Neural progenitor cell (in vitro differentiated cells): ENCODE measurements at regions not wholly inside any gene's neighbourhood (a gene's known extent, or its start where the extent isn't known, plus 50 kb on each side); places are given as distances from the start of the nearest gene placed in this dataset.

ENCODE experiments used
- DNase-seq: peaks from one replicate; pipeline ENCODE4 v3.0.0-alpha.2; 2016; ENCODE audit warnings: low spot score
- H2AFZ ChIP-seq: fragments of 200-600 bp; sonication (generic); replicated peaks from 2 replicates; pipeline ENCODE4 v1.6.1; 2016; ENCODE audit warnings: antibody characterized with exemption
- H3F3A ChIP-seq: fragments of 200-600 bp; sonication (generic); 2 replicates; pipeline ENCODE4 v1.6.1; 2016; ENCODE audit warnings: antibody characterized with exemption, low read depth
- H3K27ac ChIP-seq: fragments of 200-600 bp; sonication (generic); 2 replicates; pipeline ENCODE4 v1.5.1; 2016; ENCODE audit warnings: mild to moderate bottlenecking
- H3K27me3 ChIP-seq: fragments of 200-600 bp; sonication (generic); 2 replicates; pipeline ENCODE4 v1.6.1; 2016; ENCODE audit warnings: mild to moderate bottlenecking, moderate library complexity
- H3K36me3 ChIP-seq: fragments of 200-600 bp; sonication (generic); 2 replicates; pipeline ENCODE4 v1.5.1; 2016
- H3K4me1 ChIP-seq: fragments of 200-600 bp; sonication (generic); 2 replicates; pipeline ENCODE4 v1.6.1; 2016; ENCODE audit warnings: mixed run types
- H3K4me2 ChIP-seq: fragments of 200-600 bp; sonication (generic); 2 replicates; pipeline ENCODE4 v1.6.1; 2016
- H3K4me3 ChIP-seq: fragments of 200-600 bp; sonication (generic); 2 replicates; pipeline ENCODE4 v1.5.1; 2016
- H3K79me2 ChIP-seq: fragments of 200-600 bp; sonication (generic); 2 replicates; pipeline ENCODE4 v1.6.1; 2016; ENCODE audit warnings: low read depth
- H3K9ac ChIP-seq: fragments of 200-600 bp; sonication (generic); 2 replicates; pipeline ENCODE4 v1.6.1; 2016
- H3K9me3 ChIP-seq: fragments of 200-600 bp; sonication (generic); 2 replicates; pipeline ENCODE4 v1.5.1; 2016; ENCODE audit warnings: low read depth
- H4K20me1 ChIP-seq: fragments of 200-600 bp; sonication (generic); 2 replicates; pipeline ENCODE4 v1.6.1; 2016; ENCODE audit warnings: low read depth
- H3K27ac Mint-ChIP-seq: 3 replicates; pipeline ENCODE4 v1.8.0; 2021; ENCODE audit warnings: mixed read lengths
- H3K27me3 Mint-ChIP-seq: 2 replicates; pipeline ENCODE4 v1.8.0; 2022; ENCODE audit warnings: low read depth, mild to moderate bottlenecking, inconsistent platforms, moderate library complexity, mixed read lengths; ENCODE audit not compliant: insufficient read depth
- H3K36me3 Mint-ChIP-seq: 3 replicates; pipeline ENCODE4 v1.8.0; 2021; ENCODE audit warnings: mixed read lengths
- H3K4me1 Mint-ChIP-seq: 3 replicates; pipeline ENCODE4 v1.8.0; 2021; ENCODE audit warnings: mixed read lengths
- H3K4me3 Mint-ChIP-seq: 3 replicates; pipeline ENCODE4 v1.8.0; 2021; ENCODE audit warnings: mild to moderate bottlenecking, moderate library complexity, mixed read lengths
- H3K9me3 Mint-ChIP-seq: 3 replicates; pipeline ENCODE4 v1.8.0; 2020; ENCODE audit warnings: mixed read lengths
- CTCF ChIP-seq: fragments of 200-600 bp; sonication (generic); IDR thresholded peaks from 2 replicates; pipeline ENCODE4 v1.5.1; 2017; ENCODE audit warnings: antibody characterized with exemption, mild to moderate bottlenecking
- EZH2 ChIP-seq: fragments of 200-600 bp; sonication (generic); IDR thresholded peaks from 2 replicates; pipeline ENCODE4 v1.6.1; 2017; ENCODE audit warnings: antibody characterized with exemption, mild to moderate bottlenecking, moderate library complexity
- EZH2phosphoT487 ChIP-seq: fragments of 200-600 bp; sonication (generic); IDR thresholded peaks from 2 replicates; pipeline ENCODE4 v1.6.1; 2017; ENCODE audit warnings: antibody characterized with exemption

GRCh38 chr14:84041421-84041820 is 1488.5 kb upstream of the FLRT2 start:
- Mint-ChIP-seq H3K36me3 (no peaks in the 10 kb centered on the region), H3K9me3 (peaks cover 5% of the 10 kb centered on the region), H3K27ac (no peak overlapping the region), H3K27me3 (no peaks in the 10 kb centered on the region), H3K4me1 (no peaks in the 10 kb centered on the region), H3K4me3 (no peak overlapping the region)
- H3K27me3 ChIP-seq = no peaks in the 10 kb centered on the region
- no peak overlapping the region for H3K4me2 ChIP-seq
- DNase-seq = no peak
- TF ChIP-seq EZH2phosphoT487 (no peak), EZH2 (no peak), CTCF (no peak)
- H4K20me1 ChIP-seq = no peaks in the 10 kb centered on the region
- H3K9ac ChIP-seq = no peak overlapping the region
- H3K36me3 ChIP-seq = no peaks in the 10 kb centered on the region
- H2AFZ ChIP-seq = no peak overlapping the region
- no peaks in the 10 kb centered on the region for H3K79me2 ChIP-seq
- H3K4me1 ChIP-seq = peaks cover 10% of the 10 kb centered on the region
- H3K27ac ChIP-seq = no peak overlapping the region
- H3F3A ChIP-seq = no peaks in the 10 kb centered on the region
- H3K9me3 ChIP-seq = no peaks in the 10 kb centered on the region
- no peak overlapping the region for H3K4me3 ChIP-seq

GRCh38 chr14:84042992-84043391 is 1487.0 kb upstream of the FLRT2 start:
- Mint-ChIP-seq H3K36me3 (no peaks in the 10 kb centered on the region), H3K27me3 (no peaks in the 10 kb centered on the region), H3K27ac (no peak overlapping the region), H3K4me3 (no peak overlapping the region), H3K4me1 (no peaks in the 10 kb centered on the region), H3K9me3 (peaks cover 5% of the 10 kb centered on the region)
- Histone ChIP-seq H3F3A (no peaks in the 10 kb centered on the region), H3K9ac (no peak overlapping the region), H3K27ac (no peak overlapping the region), H3K4me3 (no peak overlapping the region), H4K20me1 (no peaks in the 10 kb centered on the region), H2AFZ (no peak overlapping the region), H3K4me1 (peaks cover 10% of the 10 kb centered on the region), H3K4me2 (no peak overlapping the region), H3K79me2 (no peaks in the 10 kb centered on the region), H3K9me3 (no peaks in the 10 kb centered on the region), H3K27me3 (no peaks in the 10 kb centered on the region), H3K36me3 (no peaks in the 10 kb centered on the region)
- no peak for TF ChIP-seq CTCF
- TF ChIP-seq EZH2phosphoT487 = no peak
- DNase-seq = no peak

- Histone ChIP-seq H2AFZ (no peak overlapping the region), H3K4me1 (no peaks in the 10 kb centered on the region), H3K27me3 (no peaks in the 10 kb centered on the region), H3K79me2 (no peaks in the 10 kb centered on the region), H3F3A (no peaks in the 10 kb centered on the region), H3K27ac (no peak overlapping the region), H3K9me3 (no peaks in the 10 kb centered on the region), H3K36me3 (no peaks in the 10 kb centered on the region), H3K9ac (no peak overlapping the region), H3K4me3 (no peak overlapping the region), H3K4me2 (no peak overlapping the region), H4K20me1 (no peaks in the 10 kb centered on the region)
- H3K27ac Mint-ChIP-seq = no peak overlapping the region
- DNase-seq = peak; percentile 15
- no peaks in the 10 kb centered on the region for H3K9me3 Mint-ChIP-seq
- no peaks in the 10 kb centered on the region for H3K27me3 Mint-ChIP-seq
- TF ChIP-seq EZH2phosphoT487 (no peak), CTCF (no peak), EZH2 (no peak)
- H3K36me3 Mint-ChIP-seq = no peaks in the 10 kb centered on the region
- H3K4me1 Mint-ChIP-seq = peaks cover 7% of the 10 kb centered on the region
- no peak overlapping the region for H3K4me3 Mint-ChIP-seq
These were observed 1465.4 kb upstream of the FLRT2 start for GRCh38 chr14:84064316-84065125.
